HG03280 (cell line): ENCODE measurements at regions not wholly inside any gene's neighbourhood (a gene's known extent, or its start where the extent isn't known, plus 50 kb on each side); places are given as distances from the start of the nearest gene placed in this dataset.
"Not testable (repeated sequence)": the region's sequence is repeated elsewhere in the genome, so short reads cannot be mapped to it uniquely, and the experiment has no call there.

Experiments used
- ATAC-seq: cut with Tn5 transposase; IDR thresholded peaks from one replicate; pipeline ENCODE4 v1.9.1; 2021; ENCODE audit warnings: mild to moderate bottlenecking, moderate library complexity; ENCODE audit not compliant: unreplicated experiment

DNA sequence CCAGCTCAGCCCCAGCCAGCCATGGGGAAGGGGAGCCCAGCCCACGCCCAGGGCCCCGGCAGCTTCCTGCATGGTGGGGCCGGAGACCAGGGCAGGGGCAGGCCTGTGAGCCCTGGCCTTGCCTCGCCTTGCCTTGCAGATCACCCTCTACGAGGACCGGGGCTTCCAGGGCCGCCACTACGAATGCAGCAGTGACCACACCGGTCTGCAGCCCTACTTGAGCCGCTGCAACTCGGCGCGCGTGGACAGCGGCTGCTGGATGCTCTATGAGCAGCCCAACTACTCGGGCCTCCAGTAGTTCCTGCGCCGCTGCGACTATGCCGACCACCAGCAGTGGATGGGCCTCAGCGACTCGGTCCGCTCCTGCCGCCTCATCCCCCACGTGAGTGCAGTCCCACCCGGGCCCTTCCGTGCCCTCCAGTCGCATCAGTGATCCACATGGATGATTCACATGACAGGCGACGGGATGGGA lies 278.6 kb upstream of the MAP2 start:
- not testable (repeated sequence) for ATAC-seq

DNA sequence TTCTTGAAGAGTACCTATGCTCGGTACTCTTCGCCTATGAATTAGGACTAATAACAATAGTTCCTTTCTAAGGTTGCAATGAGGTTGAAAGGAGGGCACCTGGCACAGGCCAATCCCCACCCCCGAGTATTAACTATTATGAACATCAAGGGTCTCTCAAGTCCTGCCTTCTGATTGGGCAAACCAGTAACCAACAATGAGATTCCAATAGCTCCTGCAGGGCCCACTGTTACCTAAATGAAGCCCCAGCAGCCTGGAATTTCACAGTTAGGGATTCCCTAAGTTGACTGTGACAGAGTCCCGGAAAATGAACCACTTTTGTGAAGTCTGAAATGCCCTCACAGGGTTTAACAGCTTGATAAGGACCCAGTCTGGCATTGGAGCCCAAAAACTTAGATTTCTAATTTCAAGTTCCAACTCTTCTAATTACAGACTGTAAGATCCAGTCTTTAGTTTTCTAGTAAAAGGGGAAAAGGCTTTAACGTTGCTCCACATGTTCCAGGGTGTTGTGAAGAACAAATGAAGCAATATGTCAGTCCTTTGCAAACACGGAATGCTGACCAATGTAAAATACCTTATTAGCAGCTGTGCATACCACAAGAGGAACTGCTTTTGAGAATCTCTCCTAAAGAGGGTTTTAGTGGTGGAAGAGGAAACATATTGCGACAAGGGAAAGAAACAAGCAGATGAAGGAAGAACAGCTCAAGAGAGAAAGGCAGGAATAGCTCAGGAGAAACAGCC lies 277.7 kb upstream of the MAP2 start:
- no peak for ATAC-seq

DNA sequence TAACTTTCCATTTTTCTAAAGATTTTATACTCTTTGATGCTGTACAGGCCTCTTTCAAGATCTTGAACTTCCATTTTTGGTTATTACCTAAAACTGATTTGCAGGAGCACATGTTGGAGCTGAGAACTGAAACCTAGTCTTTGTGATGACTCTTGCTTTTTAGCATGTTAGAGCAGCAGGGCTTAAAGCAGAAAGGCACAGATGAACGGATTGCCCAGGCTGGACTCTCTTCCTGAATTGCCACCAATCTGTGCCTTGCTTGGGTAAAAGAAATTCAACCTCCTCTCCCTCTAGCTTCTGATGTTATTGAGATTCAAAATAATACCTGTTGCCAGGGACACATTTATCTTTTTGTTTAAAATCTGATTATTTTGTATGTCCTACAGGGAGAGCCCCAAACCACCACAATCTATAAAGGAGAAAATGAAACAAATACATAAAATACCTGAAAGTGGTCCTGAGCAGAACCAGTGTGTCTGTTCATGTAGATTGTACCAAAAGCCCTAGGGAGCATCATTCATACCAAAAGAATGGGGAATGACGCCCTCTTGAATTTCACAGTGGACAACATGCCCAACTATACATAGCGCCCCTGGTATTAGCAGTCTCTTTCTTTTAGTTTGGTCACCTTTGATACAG lies 277.0 kb upstream of the MAP2 start:
- no peak for ATAC-seq

DNA sequence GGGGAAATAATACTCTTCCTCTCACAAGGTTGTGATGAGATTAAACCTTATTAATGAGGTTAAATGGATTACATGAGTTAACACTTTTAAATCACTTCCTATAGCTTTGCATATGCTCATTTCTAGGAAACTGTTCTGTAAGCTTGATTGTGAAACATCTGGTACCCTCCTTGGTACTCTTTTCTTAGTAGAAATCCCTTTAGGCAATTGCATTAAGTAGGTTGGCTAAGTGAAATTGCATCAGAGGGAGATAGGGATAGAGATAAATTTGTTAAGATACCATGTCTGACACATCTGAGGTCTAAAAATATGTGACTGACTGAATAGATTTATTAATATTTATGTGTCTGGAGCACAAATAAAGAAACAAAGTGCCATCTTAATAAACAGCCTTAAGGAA lies 275.9 kb upstream of the MAP2 start:
- no peak for ATAC-seq

DNA sequence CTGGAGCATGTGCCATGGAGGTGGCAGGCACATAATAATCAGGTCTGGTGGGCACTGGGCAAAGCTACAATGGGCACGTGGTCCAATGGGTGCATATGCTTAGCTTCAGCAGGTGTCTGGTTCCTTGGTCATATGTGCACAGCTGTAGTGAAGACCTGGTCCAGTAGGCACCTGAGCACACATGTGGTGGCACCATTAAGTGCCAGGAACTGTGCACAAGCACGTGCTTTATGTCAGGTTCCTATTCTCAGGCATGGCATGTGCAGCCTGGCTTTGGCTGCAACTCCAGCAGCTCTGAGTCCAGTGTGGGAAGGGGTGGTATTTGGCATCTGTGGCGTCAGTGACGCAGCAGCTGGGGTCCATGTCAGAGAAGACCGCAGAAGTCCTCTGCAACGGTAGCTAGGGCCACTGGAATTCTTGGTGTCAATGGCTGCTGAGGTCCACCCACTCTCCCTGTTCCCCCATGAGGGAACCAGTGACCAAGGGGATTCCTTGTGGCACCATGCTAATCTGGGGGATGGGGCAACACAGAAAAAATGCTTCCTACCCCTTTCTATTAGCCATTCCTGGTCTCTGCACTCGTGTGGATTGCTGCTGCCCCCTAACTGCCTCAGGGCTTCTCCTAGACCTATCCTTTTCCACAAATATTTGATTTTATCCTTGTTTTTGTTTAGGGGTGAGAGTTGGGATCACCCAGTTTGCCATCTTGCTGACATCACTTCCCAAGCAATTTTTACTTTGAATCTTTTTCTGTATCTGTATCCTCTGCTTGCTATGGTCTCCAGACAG lies 262.9 kb upstream of the MAP2 start:
- no peak for ATAC-seq

DNA sequence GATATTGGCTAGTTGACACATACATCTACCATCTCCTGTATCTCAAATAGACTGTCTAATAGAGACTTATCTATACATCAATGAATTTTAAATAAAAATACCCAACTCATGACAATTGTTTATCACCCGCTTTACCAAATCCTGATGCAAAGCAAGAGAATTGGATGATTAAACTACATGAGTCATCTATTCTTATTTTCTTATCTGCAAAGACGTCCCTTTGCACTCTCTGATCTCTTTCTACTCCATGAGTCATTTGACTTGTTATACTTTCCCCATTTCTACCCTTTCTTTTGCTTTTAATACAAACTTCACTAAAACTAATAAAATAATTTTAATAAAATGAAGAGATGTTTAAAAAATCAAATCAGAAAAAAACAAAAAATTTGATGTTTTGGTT lies 261.7 kb upstream of the MAP2 start:
- ATAC-seq: no peak

DNA sequence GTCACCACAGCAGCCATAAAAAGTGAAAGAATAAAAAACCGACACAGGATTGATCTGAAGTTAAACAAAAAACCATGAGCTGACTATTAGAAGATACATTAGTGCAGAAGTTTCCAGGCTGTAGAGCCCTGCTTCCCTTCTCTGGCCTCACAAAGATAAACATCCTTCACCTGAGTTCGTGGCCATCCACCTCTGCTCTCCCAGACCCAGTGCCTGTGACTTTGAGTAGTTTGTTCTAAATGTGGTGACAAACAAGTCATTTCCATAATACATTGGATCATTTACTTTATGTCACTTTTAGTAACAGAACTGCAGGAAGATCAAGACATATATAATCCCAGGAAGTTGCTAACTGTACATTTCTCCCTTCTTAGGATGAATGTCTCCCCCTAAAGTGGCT lies 241.9 kb upstream of the MAP2 start:
- no peak for ATAC-seq

DNA sequence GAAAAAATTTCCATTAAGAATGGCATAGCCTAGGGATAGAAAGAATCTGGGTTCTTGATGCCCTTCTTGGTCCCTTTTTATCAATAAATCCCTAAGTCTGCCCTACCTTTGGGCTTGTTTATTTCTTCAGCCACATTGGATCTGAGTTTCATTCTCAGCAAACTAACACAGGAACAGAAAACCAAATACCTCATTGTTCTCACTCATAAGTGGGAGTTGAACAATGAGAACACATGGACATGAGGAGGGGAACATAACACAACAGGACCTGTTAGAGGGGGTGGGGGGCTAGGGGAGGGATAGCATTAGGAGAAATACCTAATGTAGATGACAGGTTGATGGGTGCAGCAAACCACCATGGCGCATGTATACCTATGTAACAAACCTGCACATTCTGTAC lies 237.0 kb upstream of the MAP2 start:
- ATAC-seq: not testable (repeated sequence)

DNA sequence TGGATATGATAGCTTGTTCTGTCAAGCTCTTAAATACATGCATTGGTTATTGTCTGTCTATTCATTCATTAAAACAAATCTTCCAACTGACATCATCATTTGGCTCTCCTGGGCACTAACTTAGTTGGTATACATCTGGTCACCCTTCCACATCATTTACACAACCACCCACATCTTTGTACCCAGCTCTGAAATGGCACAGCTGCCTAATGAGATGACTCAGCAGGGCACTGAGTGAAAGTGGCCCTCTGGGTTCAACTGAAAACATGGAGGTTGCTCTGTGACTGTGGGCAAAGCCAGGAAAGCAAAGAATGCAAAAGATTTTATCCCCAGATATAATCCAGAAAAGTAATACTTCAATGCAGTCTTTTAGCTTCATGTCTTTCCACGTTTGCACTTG lies 234.0 kb upstream of the MAP2 start:
- ATAC-seq: no peak

DNA sequence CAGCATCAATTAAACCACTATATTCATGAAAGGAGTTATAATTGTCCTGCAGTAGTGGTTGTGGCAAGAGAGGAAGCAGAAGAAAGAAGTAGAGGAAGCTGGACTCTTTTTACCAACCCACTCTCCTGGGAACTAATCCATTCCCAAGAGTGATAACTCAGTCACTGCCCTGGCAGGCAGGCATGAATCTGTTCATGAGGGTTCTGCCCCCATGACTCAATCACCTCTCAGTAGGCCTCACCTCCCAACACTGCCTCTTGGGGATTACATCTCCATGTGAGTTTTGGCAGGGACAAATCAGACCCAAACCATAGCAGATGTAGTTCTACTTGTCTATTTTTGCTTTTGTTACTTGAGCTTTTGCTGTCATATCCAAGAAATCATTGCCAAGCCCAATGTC lies 232.7 kb upstream of the MAP2 start:
- ATAC-seq: no peak

DNA sequence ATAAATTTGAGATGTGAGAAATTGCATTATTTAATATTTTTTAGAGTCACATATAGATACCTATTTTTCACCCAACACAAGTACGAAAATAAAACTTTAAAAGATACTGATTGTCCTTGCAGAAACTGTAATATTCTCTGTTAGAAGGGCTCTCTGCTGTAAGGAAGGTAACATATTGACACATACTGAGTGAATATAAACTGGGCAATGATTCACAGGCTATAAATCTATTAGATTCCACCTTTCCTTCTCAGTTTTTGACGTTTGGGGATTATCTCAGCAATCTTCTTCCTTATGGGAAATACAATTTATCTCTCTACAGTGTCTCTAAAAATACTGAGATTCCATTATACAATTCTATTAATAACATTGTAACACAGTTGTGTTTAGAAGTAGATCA lies 229.1 kb upstream of the MAP2 start:
- ATAC-seq: no peak

DNA sequence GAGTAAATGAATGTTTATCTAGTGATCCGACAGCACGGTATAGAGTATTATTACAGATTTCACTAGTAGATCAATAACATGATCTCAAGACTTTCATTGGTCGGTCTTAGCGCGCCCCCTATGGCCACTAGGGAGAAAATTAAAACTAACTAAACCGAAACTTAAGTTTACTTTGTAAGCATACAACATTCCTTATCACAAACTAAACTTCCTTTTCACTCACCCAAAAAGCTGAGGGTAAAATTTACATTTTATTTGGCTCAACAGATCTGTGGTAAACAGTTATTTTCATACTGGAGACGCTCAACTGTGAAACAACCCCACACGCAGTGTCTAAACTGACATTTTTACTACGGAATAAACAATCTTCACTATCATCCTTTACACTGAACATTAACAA lies 215.6 kb upstream of the MAP2 start:
- ATAC-seq: peak; percentile 64

DNA sequence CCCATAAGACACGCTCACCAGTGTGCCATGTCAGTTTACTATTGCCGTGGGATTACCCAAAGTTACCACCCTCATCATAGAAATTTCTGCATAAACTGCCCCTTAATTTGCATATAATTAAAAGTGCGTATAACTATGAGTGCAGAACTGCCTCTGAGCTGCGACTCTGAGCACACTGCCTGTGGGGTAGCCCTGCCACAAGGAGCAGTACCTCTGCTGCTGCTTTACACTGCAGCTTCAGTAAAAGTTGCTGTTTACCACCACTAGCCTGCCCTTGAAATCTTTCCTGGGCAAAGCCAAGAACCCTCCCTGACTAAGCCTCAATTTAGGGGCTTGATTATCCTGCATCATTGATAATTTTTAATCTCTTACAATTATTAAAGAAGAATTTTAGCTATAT lies 213.9 kb upstream of the MAP2 start:
- ATAC-seq: no peak

DNA sequence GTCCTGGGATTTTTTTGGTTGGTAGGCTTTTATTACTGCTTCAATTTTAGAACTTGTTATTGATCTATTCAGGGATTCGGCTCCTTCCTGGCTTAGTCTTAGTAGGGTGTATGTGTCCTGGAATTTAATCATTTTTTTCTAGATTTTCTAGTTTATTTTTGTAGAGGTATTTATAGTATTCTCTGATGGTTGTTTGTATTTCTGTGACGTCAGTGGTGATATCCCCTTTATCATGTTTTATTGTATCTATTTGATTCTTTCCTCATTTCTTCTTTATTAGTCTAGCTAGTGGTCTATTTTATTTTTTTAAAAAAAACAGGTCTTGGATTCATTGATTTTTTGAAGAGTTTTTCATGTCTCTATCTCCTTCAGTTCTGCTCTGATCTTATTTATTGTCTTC lies 193.3 kb upstream of the MAP2 start:
- ATAC-seq: no peak

DNA sequence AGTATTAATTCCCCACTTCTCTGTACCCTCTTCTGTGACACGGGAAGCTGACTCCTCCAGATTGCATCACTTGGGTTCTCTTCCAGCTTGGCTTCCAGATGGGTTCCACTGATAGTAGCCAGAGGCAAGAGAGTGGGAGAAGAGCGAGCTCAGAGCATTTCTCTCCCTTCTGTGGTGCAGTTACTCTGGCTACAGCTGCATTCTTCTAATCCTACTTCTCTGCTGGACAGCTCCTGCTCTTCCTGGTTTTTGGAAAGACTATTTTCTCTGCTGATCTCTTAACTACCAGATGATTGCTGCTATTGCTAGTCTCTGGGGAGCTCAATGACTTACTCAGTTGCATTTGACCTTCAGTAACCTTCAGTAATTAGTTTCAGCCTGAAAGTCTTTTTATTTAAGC lies 187.5 kb upstream of the MAP2 start:
- ATAC-seq: no peak

DNA sequence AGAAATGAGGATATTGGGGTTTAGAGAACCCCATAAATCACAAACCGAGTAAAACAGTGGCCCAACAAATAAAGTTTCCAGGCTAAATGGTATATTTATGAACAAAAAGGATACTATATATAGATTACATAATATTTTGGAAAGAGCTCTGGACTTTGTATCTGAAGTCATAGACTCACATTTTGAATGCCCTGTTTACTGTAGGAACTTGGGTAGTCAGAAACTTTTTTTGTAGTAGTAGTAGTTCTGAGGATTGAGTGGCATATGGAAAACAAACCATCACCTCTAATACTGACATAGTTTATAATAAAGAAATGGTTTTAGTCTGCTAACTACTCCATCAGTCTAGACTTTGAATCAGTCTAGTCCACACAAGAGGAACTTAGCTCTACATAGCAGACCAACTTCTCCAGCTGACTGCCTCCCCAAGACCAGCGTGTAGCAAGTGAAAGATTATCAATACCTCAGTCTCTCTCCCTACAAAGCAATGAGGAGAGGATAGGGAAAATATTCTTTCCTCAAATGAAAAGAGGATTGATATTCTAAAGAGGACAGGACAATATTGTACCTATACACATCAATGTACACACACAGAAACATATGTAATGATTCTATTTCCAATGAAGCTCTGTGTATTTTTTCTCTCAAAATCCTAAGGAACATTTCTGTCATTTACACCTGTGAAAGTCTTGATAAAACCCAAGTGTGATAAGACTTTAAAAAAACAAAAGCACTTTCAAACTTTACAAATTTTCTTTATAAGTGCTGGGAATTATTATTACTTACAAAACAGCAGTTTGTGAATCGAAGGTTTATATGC lies 184.9 kb upstream of the MAP2 start:
- no peak for ATAC-seq

DNA sequence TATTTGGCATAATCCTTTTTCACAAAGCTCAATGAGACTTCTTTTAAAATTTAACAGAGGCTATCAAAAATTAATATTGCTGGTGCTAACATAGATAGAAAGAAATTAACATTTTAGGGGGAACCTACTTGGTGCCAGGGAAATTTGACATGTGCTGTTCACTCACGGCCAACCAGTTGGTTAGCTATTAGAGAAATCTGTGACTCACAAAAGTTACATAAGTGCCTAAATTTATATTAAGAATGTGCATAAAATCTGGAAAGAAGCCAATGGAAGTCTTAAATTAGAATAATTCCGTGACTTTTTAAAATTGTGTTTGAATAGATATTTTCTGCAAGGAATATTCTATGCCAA lies 184.3 kb upstream of the MAP2 start:
- ATAC-seq: no peak

DNA sequence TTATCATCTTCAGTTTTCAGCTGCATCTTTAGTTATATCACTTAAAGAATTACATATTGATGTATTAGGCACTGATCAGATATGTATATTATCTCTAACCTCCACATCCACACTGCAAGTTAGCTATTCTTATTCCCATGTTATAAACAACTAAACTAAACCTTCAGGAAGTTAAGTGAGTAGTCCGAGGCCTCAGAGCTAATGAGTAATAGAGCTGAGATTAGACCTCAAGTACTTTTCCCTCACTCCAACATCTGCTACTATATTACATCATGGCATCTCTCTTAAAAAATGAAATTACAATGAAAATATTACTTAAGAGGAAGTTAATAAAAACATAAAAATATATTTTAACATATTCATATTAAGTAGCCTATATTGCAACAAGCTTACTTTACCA lies 183.6 kb upstream of the MAP2 start:
- ATAC-seq: no peak

DNA sequence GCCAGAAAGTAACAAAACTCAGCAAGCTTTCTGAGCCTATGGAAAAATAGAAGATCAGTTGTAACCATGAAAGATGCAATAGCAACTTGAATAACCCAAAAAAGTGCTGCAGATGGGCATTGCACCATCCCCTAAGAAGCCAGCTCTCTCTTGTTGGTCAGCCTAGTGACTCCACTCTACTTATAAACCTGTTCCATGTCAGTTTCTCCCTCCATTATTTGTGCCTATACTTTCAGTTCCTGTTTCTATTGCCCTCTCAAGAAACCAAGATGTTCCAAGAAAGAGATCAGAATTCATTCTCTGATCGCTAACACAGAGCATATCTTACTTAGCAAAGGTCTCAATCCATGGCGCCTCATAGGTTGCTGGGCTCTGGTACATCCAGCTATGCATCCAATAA lies 170.3 kb upstream of the MAP2 start:
- ATAC-seq: no peak

DNA sequence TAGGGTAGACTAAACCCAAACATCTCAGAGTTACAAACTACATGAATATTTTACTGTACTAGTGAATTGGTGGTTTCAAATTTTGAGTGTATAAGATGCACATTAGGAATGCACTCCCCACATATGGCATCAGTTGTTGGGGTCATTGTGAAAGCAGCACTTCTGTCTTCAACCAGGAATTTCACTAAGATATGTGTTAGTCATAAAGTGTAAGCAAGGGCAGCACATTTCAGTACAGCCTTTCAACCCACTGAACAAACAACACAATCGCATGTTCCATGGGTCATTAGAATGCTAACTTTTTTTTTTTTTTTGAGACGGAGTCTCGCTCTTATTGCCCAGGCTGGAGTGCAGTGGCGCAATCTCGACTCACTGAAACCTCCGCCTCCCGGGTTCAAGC lies 164.1 kb upstream of the MAP2 start:
- ATAC-seq: no peak

DNA sequence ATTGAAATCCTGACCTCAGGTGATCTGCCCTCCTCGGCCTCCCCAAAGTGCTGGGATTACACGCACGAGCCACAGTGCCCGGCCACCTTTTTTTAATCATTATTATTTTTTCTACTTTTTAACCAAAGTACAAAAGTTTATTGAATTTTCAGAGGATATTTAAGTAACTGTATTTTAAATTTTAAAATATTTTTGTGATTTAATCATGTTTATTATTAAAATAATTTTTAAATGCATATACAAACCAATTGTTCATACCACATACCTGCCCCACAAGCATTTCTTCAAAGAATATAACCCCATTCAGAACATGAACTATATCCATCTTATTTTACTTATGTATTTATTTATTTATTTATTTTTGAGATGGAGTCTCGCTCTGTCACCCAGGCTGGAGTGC lies 163.6 kb upstream of the MAP2 start:
- ATAC-seq: no peak
